ENCODE measurements at regions not wholly inside any gene's neighbourhood (a gene's known extent, or its start where the extent isn't known, plus 50 kb on each side); places are given as distances from the start of the nearest gene placed in this dataset.

DNA sequence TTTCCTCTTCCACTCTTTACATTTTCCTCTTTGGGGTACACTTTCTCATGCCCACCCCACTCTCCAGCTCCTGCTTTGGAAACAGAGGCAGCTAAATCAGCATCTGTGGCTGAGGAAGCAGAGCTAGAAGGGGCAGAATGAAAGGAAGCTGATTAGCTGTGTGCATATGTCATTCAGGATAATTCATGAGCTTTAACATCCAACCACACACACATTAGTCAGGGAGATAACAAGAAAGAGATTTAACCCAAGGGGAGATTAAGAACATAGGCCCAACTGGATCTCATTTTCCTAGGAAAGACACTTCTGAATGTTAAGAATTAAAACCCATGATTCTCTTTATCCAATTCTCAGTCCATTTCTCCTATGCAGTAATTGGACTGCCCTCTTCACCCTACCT lies 405.5 kb downstream of the TBC1D4 start:
- H3K27ac ChIP-seq: no peak overlapping the region
- ChIA-PET POLR2A (ENCODE audit: low non-redundant PET) (no interaction called here), CTCF (no interaction called here)
- TF ChIP-seq, protein P1, sequence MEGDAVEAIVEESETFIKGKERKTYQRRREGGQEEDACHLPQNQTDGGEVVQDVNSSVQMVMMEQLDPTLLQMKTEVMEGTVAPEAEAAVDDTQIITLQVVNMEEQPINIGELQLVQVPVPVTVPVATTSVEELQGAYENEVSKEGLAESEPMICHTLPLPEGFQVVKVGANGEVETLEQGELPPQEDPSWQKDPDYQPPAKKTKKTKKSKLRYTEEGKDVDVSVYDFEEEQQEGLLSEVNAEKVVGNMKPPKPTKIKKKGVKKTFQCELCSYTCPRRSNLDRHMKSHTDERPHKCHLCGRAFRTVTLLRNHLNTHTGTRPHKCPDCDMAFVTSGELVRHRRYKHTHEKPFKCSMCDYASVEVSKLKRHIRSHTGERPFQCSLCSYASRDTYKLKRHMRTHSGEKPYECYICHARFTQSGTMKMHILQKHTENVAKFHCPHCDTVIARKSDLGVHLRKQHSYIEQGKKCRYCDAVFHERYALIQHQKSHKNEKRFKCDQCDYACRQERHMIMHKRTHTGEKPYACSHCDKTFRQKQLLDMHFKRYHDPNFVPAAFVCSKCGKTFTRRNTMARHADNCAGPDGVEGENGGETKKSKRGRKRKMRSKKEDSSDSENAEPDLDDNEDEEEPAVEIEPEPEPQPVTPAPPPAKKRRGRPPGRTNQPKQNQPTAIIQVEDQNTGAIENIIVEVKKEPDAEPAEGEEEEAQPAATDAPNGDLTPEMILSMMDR (conservative IDR thresholded peaks at IDR 0.05; ENCODE audit: low read depth): no peak
- DNase-seq (ENCODE audit: low spot score): no peak

- TF ChIP-seq, protein P1 (conservative IDR thresholded peaks at IDR 0.05; ENCODE audit: low read depth): no peak
Observed at GRCh38 chr13:75073786-75074185, 408.2 kb downstream of the TBC1D4 start.

DNA sequence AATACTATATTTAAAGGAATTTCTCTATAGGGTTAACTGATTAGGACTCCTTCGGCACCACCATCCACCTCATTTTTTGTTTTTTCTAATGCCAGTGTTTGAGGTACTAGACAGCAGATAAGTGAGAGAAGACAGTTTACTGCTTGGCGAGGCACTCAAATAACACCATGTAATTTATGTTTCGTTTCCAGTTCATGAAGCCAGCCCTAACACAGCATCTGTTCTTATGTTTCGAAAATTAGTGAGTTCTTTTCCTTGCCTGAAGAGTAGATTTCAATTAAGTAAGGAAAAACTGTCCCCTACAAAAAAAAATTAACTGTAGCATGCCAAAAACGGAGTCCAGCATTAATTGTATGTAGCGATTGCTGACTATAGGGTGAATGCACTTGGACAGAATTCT lies 409.1 kb downstream of the TBC1D4 start:
- TF ChIP-seq, protein P1 (conservative IDR thresholded peaks at IDR 0.05; ENCODE audit: low read depth): no peak
- ChIA-PET CTCF (no interaction called here), POLR2A (ENCODE audit: low non-redundant PET) (no interaction called here)
- no peak for DNase-seq (ENCODE audit: low spot score)
- no peak overlapping the region for H3K27ac ChIP-seq

More at GRCh38 chr13:75073786-75074185, 408.2 kb downstream of the TBC1D4 start:
- no peak for DNase-seq (ENCODE audit: low spot score)
- ChIA-PET CTCF (no interaction called here), POLR2A (ENCODE audit: low non-redundant PET) (no interaction called here)
- no peak overlapping the region for H3K27ac ChIP-seq

DNA sequence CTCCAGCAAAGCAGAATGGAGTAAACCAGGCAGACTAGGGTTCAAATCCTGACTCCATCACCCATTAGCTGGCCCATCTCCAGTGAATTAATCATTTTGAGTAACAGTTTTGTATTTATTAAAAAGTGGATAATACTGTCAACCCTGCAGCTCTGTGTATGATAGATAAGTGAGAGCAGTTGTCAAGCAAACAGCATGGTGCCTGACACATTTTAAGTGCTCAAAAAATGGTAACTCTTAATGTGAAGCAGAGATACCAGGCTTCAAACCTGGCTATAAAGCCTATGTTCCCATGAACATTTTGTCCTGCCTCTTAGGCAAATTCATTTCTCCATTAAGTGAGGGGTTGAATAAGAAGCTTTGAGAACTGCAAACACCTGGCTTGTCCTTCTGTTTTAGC lies 409.6 kb downstream of the TBC1D4 start:
- TF ChIP-seq, protein P1 (conservative IDR thresholded peaks at IDR 0.05; ENCODE audit: low read depth): no peak
- no peak for DNase-seq (ENCODE audit: low spot score)
- H3K27ac ChIP-seq: no peak overlapping the region
- ChIA-PET POLR2A (ENCODE audit: low non-redundant PET) (no interaction called here), CTCF (no interaction called here)

- ChIA-PET CTCF (no interaction called here), POLR2A (ENCODE audit: low non-redundant PET) (no interaction called here)
- TF ChIP-seq, protein P1 (conservative IDR thresholded peaks at IDR 0.05; ENCODE audit: low read depth): no peak
- DNase-seq (ENCODE audit: low spot score): no peak
- no peak overlapping the region for H3K27ac ChIP-seq
Observed at GRCh38 chr13:75071796-75072195, 410.2 kb downstream of the TBC1D4 start.

DNA sequence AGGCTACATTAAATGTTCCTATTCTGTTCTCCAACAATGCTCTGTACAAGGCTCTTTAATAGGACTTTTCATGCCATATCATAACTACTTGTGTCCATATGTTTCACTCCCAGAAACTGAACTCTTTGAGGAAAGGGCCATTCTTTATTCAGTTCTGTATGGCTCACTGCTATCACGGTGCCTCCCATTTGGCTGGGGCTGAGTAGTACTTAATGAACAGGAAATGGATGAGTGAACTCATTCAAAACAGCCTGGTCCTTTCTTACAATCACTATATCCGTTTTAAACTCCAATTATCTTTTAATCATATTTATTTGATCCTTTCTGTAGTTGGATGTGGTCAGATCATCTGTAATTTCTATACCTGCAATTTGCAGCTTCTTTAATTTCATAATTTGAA lies 410.6 kb downstream of the TBC1D4 start:
- no peak overlapping the region for H3K27ac ChIP-seq
- POLR2A ChIA-PET (ENCODE audit: low non-redundant PET): no interaction called here
- no peak for DNase-seq (ENCODE audit: low spot score)
- TF ChIP-seq, protein P1 (conservative IDR thresholded peaks at IDR 0.05; ENCODE audit: low read depth): no peak
- CTCF ChIA-PET: no interaction called here

- DNase-seq (ENCODE audit: low spot score): no peak
- no peak overlapping the region for H3K27ac ChIP-seq
- TF ChIP-seq, protein P1 (conservative IDR thresholded peaks at IDR 0.05; ENCODE audit: low read depth): no peak
- ChIA-PET CTCF (no interaction called here), POLR2A (ENCODE audit: low non-redundant PET) (no interaction called here)
Observed at GRCh38 chr13:75061909-75062308, 420.1 kb downstream of the TBC1D4 start.
